Keratinocyte (primary cell): ENCODE measurements at regions not wholly inside any gene's neighbourhood (a gene's known extent, or its start where the extent isn't known, plus 50 kb on each side); places are given as distances from the start of the nearest gene placed in this dataset.

Experiments
- DNase-seq: peaks from one replicate; pipeline ENCODE4 v3.0.0-alpha.2; 2011; ENCODE audit warnings: low read depth, missing footprints, low spot score
- FAIRE-seq: peaks from 2 replicates; lab custom pipeline; 2011; peaks lifted over from hg19 to GRCh38; lab: Jason Lieb, UNC
- H2AFZ ChIP-seq: 2 replicates; pipeline ENCODE4 v1.6.0; 2012; ENCODE audit warnings: low read length, control low read depth, inconsistent platforms; ENCODE audit not compliant: control insufficient read depth
- H3K27ac ChIP-seq: 2 replicates; pipeline ENCODE4 v1.5.1; 2011; ENCODE audit warnings: low read length; ENCODE audit not compliant: control insufficient read depth, insufficient read depth
- H3K27me3 ChIP-seq: 3 replicates; pipeline ENCODE4 v1.6.0; 2011; ENCODE audit warnings: low read length; ENCODE audit not compliant: control insufficient read depth, insufficient read depth; ENCODE audit errors: extremely low read depth
- H3K36me3 ChIP-seq, 2 experiments: 2 replicates in 1 of 2; 3 replicates in 1 of 2; pipeline ENCODE4 v1.5.1; 2011; ENCODE audit warnings: low read length in 2 of 2, mild to moderate bottlenecking in 1 of 2; ENCODE audit not compliant: control insufficient read depth in 2 of 2, insufficient read depth in 2 of 2; ENCODE audit errors: extremely low read depth in 1 of 2
- H3K4me1 ChIP-seq: 3 replicates; pipeline ENCODE4 v1.5.1; 2011; ENCODE audit warnings: low read length; ENCODE audit not compliant: control insufficient read depth, insufficient read depth; ENCODE audit errors: extremely low read depth
- H3K4me2 ChIP-seq: 3 replicates; pipeline ENCODE4 v1.6.0; 2011; ENCODE audit warnings: low read depth, low read length; ENCODE audit not compliant: control insufficient read depth, insufficient read depth; ENCODE audit errors: extremely low read depth
- H3K4me3 ChIP-seq, 3 experiments: fragments of 200-600 bp in 1 of 3; sonication (generic) in 1 of 3; 2 replicates in 2 of 3; 3 replicates in 1 of 3; pipeline ENCODE4 v1.5.1; 2011 to 2016; ENCODE audit warnings: low read length in 3 of 3, mild to moderate bottlenecking in 3 of 3, control low read depth in 2 of 3, inconsistent platforms in 1 of 3, low read depth in 1 of 3, mixed read lengths in 1 of 3, mixed run types in 1 of 3, moderate library complexity in 1 of 3; ENCODE audit not compliant: control insufficient read depth in 2 of 3, insufficient read depth in 2 of 3; ENCODE audit errors: extremely low read depth in 1 of 3
- H3K79me2 ChIP-seq: 2 replicates; pipeline ENCODE4 v1.6.0; 2012; ENCODE audit warnings: low read length; ENCODE audit not compliant: control insufficient read depth, insufficient read depth
- H3K9ac ChIP-seq: 3 replicates; pipeline ENCODE4 v1.6.0; 2011; ENCODE audit warnings: low read length; ENCODE audit not compliant: control insufficient read depth, insufficient read depth; ENCODE audit errors: extremely low read depth
- H3K9me1 ChIP-seq: 3 replicates; pipeline ENCODE4 v1.6.0; 2011; ENCODE audit warnings: low read length; ENCODE audit not compliant: control insufficient read depth, insufficient read depth; ENCODE audit errors: extremely low read depth
- H3K9me3 ChIP-seq: 2 replicates; pipeline ENCODE4 v1.5.1; 2012; ENCODE audit warnings: low read depth, low read length; ENCODE audit not compliant: control insufficient read depth
- H4K20me1 ChIP-seq: 3 replicates; pipeline ENCODE4 v1.6.0; 2011; ENCODE audit warnings: low read length; ENCODE audit not compliant: control insufficient read depth, insufficient read depth; ENCODE audit errors: extremely low read depth
- CTCF ChIP-seq, 3 experiments: IDR thresholded peaks in 1 of 3; conservative IDR thresholded peaks in 1 of 3; optimal IDR thresholded peaks in 1 of 3; 2 replicates in 2 of 3; 3 replicates in 1 of 3; pipeline versions ENCODE3 to v1.5.1; 2011; ENCODE audit warnings: low read length in 3 of 3, mild to moderate bottlenecking in 3 of 3, moderate library complexity in 2 of 3, control low read depth in 1 of 3, inconsistent platforms in 1 of 3; ENCODE audit not compliant: insufficient read depth in 2 of 3; ENCODE audit errors: extremely low read depth in 1 of 3
- EZH2 ChIP-seq: IDR thresholded peaks from one replicate; pipeline ENCODE4 v1.6.1; 2012; ENCODE audit warnings: inconsistent platforms, mild to moderate bottlenecking, low read length, moderate library complexity
- dilution Hi-C: fragments of 300-500 bp; cut with MboI; formaldehyde crosslinking; loops from one replicate; pipeline ENCODE4 v1.7.0; 2020; ENCODE audit warnings: low sequenced_read_pairs; ENCODE audit not compliant: extremely low pct_ligation_motif_present

- no peaks in the 10 kb centered on the region for H3K79me2 ChIP-seq
- no peak overlapping the region for H3K9ac ChIP-seq
- no peak overlapping the region for H3K27ac ChIP-seq
- no peak overlapping the region for H2AFZ ChIP-seq
- no peak for FAIRE-seq
- no peak overlapping the region for H3K4me3 ChIP-seq
- H3K4me1 ChIP-seq: peaks cover 10% of the 10 kb centered on the region
- no peaks in the 10 kb centered on the region for H4K20me1 ChIP-seq
- H3K9me3 ChIP-seq: no peaks in the 10 kb centered on the region
- H3K27me3 ChIP-seq: no peaks in the 10 kb centered on the region
- H3K4me2 ChIP-seq: no peak overlapping the region
- dilution Hi-C loops: no loop called here
- no peaks in the 10 kb centered on the region for H3K9me1 ChIP-seq
- TF ChIP-seq EZH2 (no peak), CTCF (optimal IDR thresholded peaks at IDR 0.05 in 1 of 3, IDR thresholded peaks at IDR 0.05 in 1 of 3, conservative IDR thresholded peaks at IDR 0.05 in 1 of 3; ENCODE audit: extremely low read depth in 1 of 3, insufficient read depth in 2 of 3, low read length in 3 of 3) (no peak)
- no peaks in the 10 kb centered on the region for H3K36me3 ChIP-seq
- no peak for DNase-seq
These were observed 851.2 kb upstream of the ID2 start for GRCh38 chr2:7830616-7831015.

GRCh38 chr2:7835151-7835550 lies 846.7 kb upstream of the ID2 start:
- Histone ChIP-seq H3K36me3 (no peaks in the 10 kb centered on the region), H3K9me1 (no peaks in the 10 kb centered on the region), H3K9ac (no peak overlapping the region), H3K27ac (no peak overlapping the region), H3K4me1 (no peaks in the 10 kb centered on the region), H3K79me2 (no peaks in the 10 kb centered on the region), H3K4me2 (no peak overlapping the region), H2AFZ (no peak overlapping the region), H3K4me3 (no peak overlapping the region), H3K27me3 (no peaks in the 10 kb centered on the region), H3K9me3 (no peaks in the 10 kb centered on the region), H4K20me1 (no peaks in the 10 kb centered on the region)
- DNase-seq: no peak
- dilution Hi-C loops: no loop called here
- TF ChIP-seq CTCF (optimal IDR thresholded peaks at IDR 0.05 in 1 of 3, IDR thresholded peaks at IDR 0.05 in 1 of 3, conservative IDR thresholded peaks at IDR 0.05 in 1 of 3; ENCODE audit: extremely low read depth in 1 of 3, insufficient read depth in 2 of 3, low read length in 3 of 3) (no peak), EZH2 (no peak)
- no peak for FAIRE-seq
